Effector CD4-positive, alpha-beta T cell (primary cell): ENCODE measurements at regions not wholly inside any gene's neighbourhood (a gene's known extent, or its start where the extent isn't known, plus 50 kb on each side); places are given as distances from the start of the nearest gene placed in this dataset.
"Not testable (repeated sequence)": the region's sequence is repeated elsewhere in the genome, so short reads cannot be mapped to it uniquely, and the experiment has no call there.

Source experiments
- DNase-seq: peaks from one replicate; pipeline ENCODE4 v3.0.0-alpha.2; 2020

DNA sequence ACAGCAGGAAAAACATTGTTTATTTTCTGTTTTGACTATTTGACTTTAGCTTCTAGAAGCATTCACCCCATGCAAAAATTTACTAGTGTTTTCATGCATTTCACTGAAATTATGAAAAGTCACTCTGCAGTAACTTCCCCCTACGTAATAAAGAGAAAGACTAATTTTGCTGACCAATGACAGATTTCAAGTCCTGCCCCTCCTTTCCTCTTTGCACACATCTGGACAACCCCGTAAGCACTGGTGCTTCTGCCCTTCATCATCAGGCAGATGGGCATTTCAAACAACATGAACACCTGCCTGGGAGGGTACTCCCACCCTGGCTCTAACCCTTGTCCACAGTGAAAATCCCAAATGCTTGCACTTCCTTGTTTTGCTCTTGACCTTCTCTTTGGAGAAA lies 815.0 kb upstream of the ID2 start:
- no peak for DNase-seq

- DNase-seq: no peak
Measured at GRCh38 chr2:7867867-7868266, 814.0 kb upstream of the ID2 start.

DNA sequence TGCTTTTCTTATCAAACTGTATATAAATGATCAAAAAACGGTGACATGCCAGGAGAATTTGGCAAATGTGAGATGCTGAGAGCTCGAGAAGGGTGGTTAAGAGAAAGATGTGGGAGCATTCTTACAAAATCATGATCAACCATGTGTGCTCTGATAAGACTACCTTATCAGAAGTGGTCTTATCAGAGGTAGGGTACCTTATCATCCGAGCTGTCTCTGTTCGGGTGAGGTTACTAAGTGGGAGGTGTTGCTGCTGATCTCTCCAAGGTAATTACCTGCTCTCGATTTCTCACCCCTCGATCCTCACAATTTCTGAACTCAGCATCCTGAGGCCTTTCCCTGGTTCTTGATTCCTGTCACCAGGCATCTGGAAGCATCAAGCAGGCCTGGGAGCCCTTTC lies 813.0 kb upstream of the ID2 start:
- DNase-seq: no peak

DNA sequence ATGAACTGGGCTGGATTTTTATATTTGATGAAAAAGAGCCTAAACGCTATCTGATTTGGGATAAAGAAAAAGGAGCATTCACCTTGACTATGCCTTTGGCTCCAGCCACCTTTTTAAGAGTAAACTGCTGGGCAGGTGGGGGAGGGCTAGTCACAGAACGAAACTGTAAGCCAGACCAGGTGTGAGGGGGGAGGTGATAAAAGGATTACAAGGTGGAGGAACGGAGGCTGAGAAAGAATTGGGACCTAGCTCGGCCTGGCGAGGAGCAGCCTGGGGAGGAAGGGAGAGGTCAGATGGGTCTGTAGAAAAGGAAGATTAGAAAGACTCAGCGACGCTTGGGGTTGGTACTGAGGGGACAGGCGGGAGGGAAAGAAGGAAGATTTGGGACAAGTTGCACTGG lies 805.4 kb upstream of the ID2 start:
- DNase-seq: not testable (repeated sequence)

DNA sequence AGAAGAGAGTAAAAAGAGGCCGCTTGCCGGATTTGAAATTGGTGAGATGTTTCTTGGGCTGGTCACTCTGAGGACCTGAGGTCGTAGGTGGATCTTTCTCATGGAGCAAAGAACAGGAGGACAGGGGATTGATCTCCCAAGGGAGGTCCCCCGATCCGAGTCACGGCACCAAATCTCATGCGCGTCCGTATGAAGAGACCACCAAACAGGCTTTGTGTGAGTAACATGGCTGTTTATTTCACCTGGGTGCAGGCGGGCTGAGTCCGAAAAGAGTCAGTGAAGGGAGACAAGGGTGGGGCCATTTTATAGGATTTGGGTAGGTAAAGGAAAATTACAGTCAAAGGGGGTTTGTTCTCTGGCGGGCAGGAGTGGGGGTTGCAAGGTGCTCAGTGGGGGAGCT lies 803.6 kb upstream of the ID2 start:
- DNase-seq: not testable (repeated sequence)

GRCh38 chr2:7878786-7879482 lies 802.9 kb upstream of the ID2 start:
- DNase-seq: no peak

- no peak for DNase-seq
Measured at GRCh38 chr2:7879483-7879835, 802.4 kb upstream of the ID2 start.

GRCh38 chr2:7880126-7880525 lies 801.7 kb upstream of the ID2 start:
- no peak for DNase-seq

GRCh38 chr2:7880566-7880965 lies 801.3 kb upstream of the ID2 start:
- no peak for DNase-seq

- no peak for DNase-seq
Measured at GRCh38 chr2:7881063-7881462, 800.8 kb upstream of the ID2 start.

- DNase-seq: no peak
Measured at GRCh38 chr2:7881466-7881865, 800.4 kb upstream of the ID2 start.

DNA sequence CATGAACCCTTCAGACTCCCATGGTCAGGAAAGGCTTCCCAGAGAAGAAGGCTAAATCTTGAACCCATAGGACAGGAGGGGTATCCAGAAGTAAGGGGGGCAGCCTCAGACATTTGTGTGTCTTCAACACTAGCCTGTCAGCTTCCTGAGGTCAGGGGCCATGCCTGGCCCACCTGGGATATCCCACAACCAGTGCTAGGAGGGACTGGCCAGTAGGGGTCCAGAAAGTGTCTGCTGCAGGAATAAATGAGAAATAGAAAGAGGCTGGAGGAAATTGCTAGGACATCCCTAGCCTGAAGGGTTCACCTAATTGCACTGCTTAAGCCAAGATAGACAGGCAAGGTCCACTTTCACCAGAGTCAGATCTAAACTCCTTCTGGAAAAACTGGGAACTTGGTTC lies 799.6 kb upstream of the ID2 start:
- no peak for DNase-seq

- no peak for DNase-seq
Measured at GRCh38 chr2:7884338-7884737, 797.5 kb upstream of the ID2 start.

DNA sequence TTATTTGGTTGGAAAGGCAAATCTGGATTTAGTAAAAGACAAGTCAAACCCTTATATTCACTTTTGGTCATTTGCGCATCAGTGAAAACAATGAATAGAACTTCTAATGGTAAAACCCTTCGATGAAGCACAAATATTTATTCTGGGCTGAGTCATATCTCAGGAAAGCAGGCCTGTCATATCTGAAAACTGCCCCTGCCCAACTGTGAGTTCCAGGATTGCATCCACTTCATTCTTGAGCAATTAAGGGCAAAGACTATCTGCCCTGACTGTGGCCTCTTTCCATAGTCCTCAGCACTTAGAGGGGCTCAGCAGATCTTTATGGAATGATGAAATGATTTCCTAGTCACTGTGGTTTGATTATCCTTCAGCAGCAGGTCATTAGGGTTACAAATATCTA lies 795.2 kb upstream of the ID2 start:
- DNase-seq: no peak

DNA sequence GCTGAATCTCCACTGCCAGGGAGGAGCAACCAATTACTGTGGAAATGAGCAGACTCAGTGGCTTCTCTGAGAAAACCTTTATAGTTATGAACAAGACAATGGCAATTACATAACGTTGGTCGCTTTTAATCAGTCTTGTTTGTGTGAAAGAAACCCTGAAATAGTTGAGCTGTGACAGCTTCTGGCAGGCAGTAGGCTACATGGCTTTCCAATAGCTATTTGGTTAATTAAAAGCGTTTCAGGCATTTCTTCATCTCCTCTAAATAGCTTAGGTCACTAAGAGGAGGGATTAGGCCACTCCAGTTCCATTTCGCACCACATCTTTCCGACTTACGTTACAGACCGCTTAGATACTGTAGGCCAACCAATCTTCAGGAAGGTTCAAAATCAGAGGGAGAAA lies 794.4 kb upstream of the ID2 start:
- no peak for DNase-seq

DNA sequence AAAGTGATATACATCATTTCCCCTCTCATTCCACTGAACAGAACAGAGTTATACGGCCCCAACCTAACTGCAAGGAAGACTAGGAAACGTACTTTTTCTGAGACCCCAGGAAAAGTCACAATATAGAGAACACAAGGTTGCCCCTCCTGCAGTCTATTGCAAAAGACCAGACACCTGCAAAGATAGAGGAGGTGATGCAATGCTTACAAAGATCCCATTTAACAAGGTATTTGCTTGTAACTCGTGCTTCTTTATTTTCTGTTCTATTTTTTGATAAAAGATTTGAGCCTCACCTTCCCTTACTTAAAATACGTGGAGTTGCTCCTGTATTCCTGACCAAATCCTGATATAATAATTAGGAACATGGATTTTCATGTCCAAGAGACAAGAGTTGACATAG lies 793.0 kb upstream of the ID2 start:
- no peak for DNase-seq

- no peak for DNase-seq
Measured at GRCh38 chr2:7891312-7891711, 790.5 kb upstream of the ID2 start.

GRCh38 chr2:7895289-7895688 lies 786.6 kb upstream of the ID2 start:
- no peak for DNase-seq

GRCh38 chr2:7896940-7897487 lies 784.8 kb upstream of the ID2 start:
- DNase-seq: no peak

- DNase-seq: no peak
Measured at GRCh38 chr2:7899241-7899640, 782.6 kb upstream of the ID2 start.

GRCh38 chr2:7899923-7900322 lies 781.9 kb upstream of the ID2 start:
- DNase-seq: no peak

GRCh38 chr2:7900593-7900992 lies 781.3 kb upstream of the ID2 start:
- DNase-seq: no peak

DNA sequence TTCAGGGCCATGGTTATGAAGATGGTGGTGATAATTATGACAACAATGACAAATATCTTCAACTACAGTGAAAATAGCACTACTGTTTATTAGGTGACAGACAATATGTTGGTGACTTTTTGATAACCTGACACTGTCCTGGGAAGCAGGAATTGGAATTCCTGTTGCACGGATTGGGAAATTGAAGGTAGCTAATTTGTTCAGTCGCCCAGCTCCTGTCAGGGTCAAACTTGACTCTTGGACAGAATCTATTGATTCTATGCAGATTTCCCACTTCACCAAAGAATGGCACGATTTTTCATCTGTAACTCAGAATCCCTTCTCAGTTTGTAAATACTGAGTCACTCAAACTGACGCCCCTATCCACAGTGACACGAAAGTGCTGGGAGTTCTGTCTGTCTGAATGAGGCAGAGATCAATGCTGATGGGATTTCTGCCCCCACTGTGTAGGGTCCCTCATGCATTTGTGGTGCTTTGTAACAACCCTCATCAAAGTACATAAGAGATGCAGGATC lies 779.5 kb upstream of the ID2 start:
- DNase-seq: no peak

DNA sequence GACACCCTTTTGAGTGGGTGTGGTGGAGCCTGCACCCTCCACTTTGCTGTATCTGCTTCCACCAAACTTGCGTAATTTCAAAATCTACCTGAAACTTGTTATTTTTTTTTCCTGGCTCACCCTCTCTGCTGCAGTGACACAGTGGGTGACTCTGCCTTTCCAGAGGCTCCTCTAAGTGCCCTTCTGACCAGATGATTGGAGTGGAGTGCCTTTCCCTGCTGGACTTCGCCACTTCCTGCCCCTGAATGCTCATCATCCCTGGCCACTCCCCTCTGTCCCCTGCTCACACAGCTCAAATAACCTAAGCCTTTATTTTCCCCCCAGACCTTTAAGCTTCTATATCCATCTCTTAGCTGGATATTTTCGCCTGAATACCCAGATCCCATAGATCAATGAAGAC lies 777.5 kb upstream of the ID2 start:
- DNase-seq: no peak

GRCh38 chr2:7905756-7906155 lies 776.1 kb upstream of the ID2 start:
- DNase-seq: no peak
